ENCODE measurements at regions not wholly inside any gene's neighbourhood (a gene's known extent, or its start where the extent isn't known, plus 50 kb on each side); places are given as distances from the start of the nearest gene placed in this dataset.

- POLR2A ChIA-PET = no interaction called here
- TF ChIP-seq, protein P1, sequence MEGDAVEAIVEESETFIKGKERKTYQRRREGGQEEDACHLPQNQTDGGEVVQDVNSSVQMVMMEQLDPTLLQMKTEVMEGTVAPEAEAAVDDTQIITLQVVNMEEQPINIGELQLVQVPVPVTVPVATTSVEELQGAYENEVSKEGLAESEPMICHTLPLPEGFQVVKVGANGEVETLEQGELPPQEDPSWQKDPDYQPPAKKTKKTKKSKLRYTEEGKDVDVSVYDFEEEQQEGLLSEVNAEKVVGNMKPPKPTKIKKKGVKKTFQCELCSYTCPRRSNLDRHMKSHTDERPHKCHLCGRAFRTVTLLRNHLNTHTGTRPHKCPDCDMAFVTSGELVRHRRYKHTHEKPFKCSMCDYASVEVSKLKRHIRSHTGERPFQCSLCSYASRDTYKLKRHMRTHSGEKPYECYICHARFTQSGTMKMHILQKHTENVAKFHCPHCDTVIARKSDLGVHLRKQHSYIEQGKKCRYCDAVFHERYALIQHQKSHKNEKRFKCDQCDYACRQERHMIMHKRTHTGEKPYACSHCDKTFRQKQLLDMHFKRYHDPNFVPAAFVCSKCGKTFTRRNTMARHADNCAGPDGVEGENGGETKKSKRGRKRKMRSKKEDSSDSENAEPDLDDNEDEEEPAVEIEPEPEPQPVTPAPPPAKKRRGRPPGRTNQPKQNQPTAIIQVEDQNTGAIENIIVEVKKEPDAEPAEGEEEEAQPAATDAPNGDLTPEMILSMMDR (IDR thresholded peaks at IDR 0.05; ENCODE audit: insufficient read depth, low read length, missing control alignments) = no peak
- no peak for DNase-seq (ENCODE audit: low read depth, low spot score)
- no peak overlapping the region for H3K4me3 ChIP-seq (ENCODE audit: low read depth, low read length)
- CTCF ChIA-PET = interaction anchor here (0.7 to 1.0 kb wide), 2 partner anchors 11 to 56 kb away, joined by 3 read pairs; no protein-coding TSS in a partner anchor
These were observed 283.1 kb downstream of the PLPP3 start for GRCh38 chr1:56295949-56296929.

DNA sequence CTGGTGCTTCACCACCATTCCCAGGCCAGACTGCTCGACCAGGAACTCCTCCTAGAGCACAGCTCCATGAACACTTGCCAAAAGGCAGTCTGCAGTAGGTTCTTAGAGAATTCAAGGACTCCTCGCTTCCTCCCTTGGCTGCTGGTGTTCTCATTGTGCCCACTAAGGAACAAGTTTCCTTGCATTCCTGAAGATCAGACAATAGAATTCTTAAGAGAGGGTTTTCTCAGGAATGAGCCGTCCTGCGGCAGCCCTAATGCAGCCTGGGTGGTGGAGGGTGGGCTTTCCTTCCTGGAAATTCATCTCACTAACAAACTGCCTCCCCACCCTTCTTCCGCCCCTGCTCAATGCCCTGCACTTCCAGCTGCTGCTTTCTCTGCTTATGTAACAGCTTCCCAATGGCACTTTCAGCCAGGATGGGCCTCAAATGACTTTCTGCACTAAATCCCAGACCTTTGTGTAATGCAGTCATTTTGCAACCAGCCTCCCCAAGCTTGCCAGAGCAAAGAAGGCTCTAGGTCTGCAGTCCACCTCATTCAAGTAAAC lies 287.9 kb downstream of the PLPP3 start:
- no peak overlapping the region for H3K4me3 ChIP-seq (ENCODE audit: low read depth, low read length)
- POLR2A ChIA-PET = no interaction called here
- no peak for DNase-seq (ENCODE audit: low read depth, low spot score)
- CTCF ChIA-PET = no interaction called here
- TF ChIP-seq, protein P1 (IDR thresholded peaks at IDR 0.05; ENCODE audit: insufficient read depth, low read length, missing control alignments) = no peak

- no peak for DNase-seq (ENCODE audit: low read depth, low spot score)
- ChIA-PET POLR2A (no interaction called here), CTCF (no interaction called here)
- H3K4me3 ChIP-seq (ENCODE audit: low read depth, low read length) = no peak overlapping the region
- TF ChIP-seq, protein P1 (IDR thresholded peaks at IDR 0.05; ENCODE audit: insufficient read depth, low read length, missing control alignments) = no peak
These were observed 290.1 kb downstream of the PLPP3 start for GRCh38 chr1:56289260-56289659.

- TF ChIP-seq, protein P1 (IDR thresholded peaks at IDR 0.05; ENCODE audit: insufficient read depth, low read length, missing control alignments) = no peak
These were observed 291.6 kb downstream of the PLPP3 start for GRCh38 chr1:56287721-56288120.

DNA sequence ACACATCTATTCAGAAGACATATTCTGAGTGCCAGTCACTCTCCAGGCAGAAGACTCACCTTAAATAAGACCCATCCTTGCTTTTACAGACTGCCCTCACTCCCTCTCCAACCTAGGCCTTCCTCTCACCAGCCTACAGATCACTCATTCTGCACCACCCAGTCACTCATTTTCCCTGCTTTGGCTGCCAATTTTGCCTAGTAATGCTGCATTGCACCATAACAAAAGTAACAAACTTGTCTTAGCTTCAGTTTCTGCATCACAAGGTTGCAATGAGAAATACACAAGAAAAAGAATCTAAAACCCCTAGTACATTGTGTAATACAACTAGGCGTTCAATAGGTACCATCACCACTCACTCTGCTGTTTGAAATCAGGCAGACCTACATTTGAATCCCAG lies 292.4 kb downstream of the PLPP3 start:
- H3K4me3 ChIP-seq (ENCODE audit: low read depth, low read length) = no peak overlapping the region
- ChIA-PET POLR2A (no interaction called here), CTCF (interaction anchor here (1.3 kb wide), 1 partner anchor 8 kb away, joined by 3 read pairs; no protein-coding TSS in a partner anchor)
- no peak for DNase-seq (ENCODE audit: low read depth, low spot score)
- TF ChIP-seq, protein P1 (IDR thresholded peaks at IDR 0.05; ENCODE audit: insufficient read depth, low read length, missing control alignments) = no peak

More at GRCh38 chr1:56287721-56288120, 291.6 kb downstream of the PLPP3 start:
- no peak for DNase-seq (ENCODE audit: low read depth, low spot score)
- POLR2A ChIA-PET = no interaction called here
- CTCF ChIA-PET = interaction anchor here (1.3 kb wide), 1 partner anchor 9 kb away, joined by 3 read pairs; no protein-coding TSS in a partner anchor
- no peak overlapping the region for H3K4me3 ChIP-seq (ENCODE audit: low read depth, low read length)

- POLR2A ChIA-PET = no interaction called here
These were observed 292.9 kb downstream of the PLPP3 start for GRCh38 chr1:56286506-56286905.

More at GRCh38 chr1:56286506-56286905, 292.9 kb downstream of the PLPP3 start:
- CTCF ChIA-PET = no interaction called here
- TF ChIP-seq, protein P1 (IDR thresholded peaks at IDR 0.05; ENCODE audit: insufficient read depth, low read length, missing control alignments) = no peak
- no peak for DNase-seq (ENCODE audit: low read depth, low spot score)
- no peak overlapping the region for H3K4me3 ChIP-seq (ENCODE audit: low read depth, low read length)

Data from AG04449 (cell line).